Skeletal muscle tissue (tissue), 3 donors: ENCODE measurements at regions not wholly inside any gene's neighbourhood (a gene's known extent, or its start where the extent isn't known, plus 50 kb on each side); places are given as distances from the start of the nearest gene placed in this dataset.
A peak's percentile ranks its signal among the peaks of the same experiment; 100 is the strongest.

Experiments used
- H3K27ac ChIP-seq: one replicate; pipeline ENCODE4 v1.7.0; 2013; ENCODE audit warnings: mild to moderate bottlenecking, low read depth, low read length, inconsistent platforms
- H3K27me3 ChIP-seq, 3 donors: one replicate each; pipeline ENCODE4 v1.7.0; 2013; ENCODE audit warnings: low read length in 3 of 3; ENCODE audit not compliant: control insufficient read depth in 3 of 3, insufficient read depth in 3 of 3
- H3K36me3 ChIP-seq, 3 donors: one replicate each; pipeline ENCODE4 v1.7.0; 2013; ENCODE audit warnings: low read length in 3 of 3; ENCODE audit not compliant: control insufficient read depth in 3 of 3, insufficient read depth in 3 of 3
- H3K4me1 ChIP-seq, 3 donors: one replicate each; pipeline ENCODE4 v1.7.0; 2013; ENCODE audit warnings: low read length in 3 of 3, mild to moderate bottlenecking in 3 of 3; ENCODE audit not compliant: control insufficient read depth in 3 of 3, insufficient read depth in 3 of 3
- H3K4me3 ChIP-seq, 3 donors: one replicate each; pipeline ENCODE4 v1.7.0; 2013; ENCODE audit warnings: low read length in 3 of 3
- H3K9ac ChIP-seq, 3 donors: one replicate each; pipeline ENCODE4 v1.7.0; 2013; ENCODE audit warnings: low read length in 3 of 3, mild to moderate bottlenecking in 3 of 3, moderate library complexity in 2 of 3, low read depth in 1 of 3
- H3K9me3 ChIP-seq, 3 donors: one replicate each; pipeline ENCODE4 v1.7.0; 2013; ENCODE audit warnings: low read length in 3 of 3; ENCODE audit not compliant: control insufficient read depth in 3 of 3
- donor health status: Osteomylitis.

- Histone ChIP-seq H3K27ac (peak overlapping the region; percentile 16), H3K4me1 (peaks cover 12 to 16% (median 14%) of the 10 kb centered on the region in 3 donors), H3K27me3 (no peaks in the 10 kb centered on the region), H3K36me3 (no peaks in the 10 kb centered on the region), H3K9ac (no peak overlapping the region), H3K4me3 (no peak overlapping the region), H3K9me3 (no peaks in the 10 kb centered on the region)
Measured at GRCh38 chr12:90027889-90028634, 319.4 kb upstream of the ATP2B1 start.

- Histone ChIP-seq H3K27me3 (no peaks in the 10 kb centered on the region), H3K27ac (no peak overlapping the region), H3K4me1 (peaks cover 12 to 16% (median 14%) of the 10 kb centered on the region in 3 donors), H3K36me3 (no peaks in the 10 kb centered on the region), H3K9me3 (no peaks in the 10 kb centered on the region), H3K4me3 (no peak overlapping the region), H3K9ac (no peak overlapping the region)
Measured at GRCh38 chr12:90027041-90027440, 318.4 kb upstream of the ATP2B1 start.

GRCh38 chr12:90026516-90026915, 317.9 kb upstream of the ATP2B1 start:
- Histone ChIP-seq H3K4me3 (no peak overlapping the region), H3K36me3 (no peaks in the 10 kb centered on the region), H3K4me1 (peaks cover 12 to 16% (median 14%) of the 10 kb centered on the region in 3 donors), H3K9ac (no peak overlapping the region), H3K9me3 (no peaks in the 10 kb centered on the region), H3K27me3 (no peaks in the 10 kb centered on the region), H3K27ac (no peak overlapping the region)

- Histone ChIP-seq H3K9me3 (no peaks in the 10 kb centered on the region), H3K4me3 (no peak overlapping the region), H3K27ac (no peak overlapping the region), H3K27me3 (no peaks in the 10 kb centered on the region), H3K9ac (no peak overlapping the region), H3K4me1 (peaks cover 9 to 12% (median 10%) of the 10 kb centered on the region in 3 donors), H3K36me3 (no peaks in the 10 kb centered on the region)
Measured at GRCh38 chr12:90024262-90024661, 315.6 kb upstream of the ATP2B1 start.

- Histone ChIP-seq H3K27me3 (no peaks in the 10 kb centered on the region), H3K9me3 (no peaks in the 10 kb centered on the region), H3K27ac (no peak overlapping the region), H3K36me3 (no peaks in the 10 kb centered on the region), H3K4me3 (no peak overlapping the region), H3K4me1 (peaks cover 4 to 5% (median 5%) of the 10 kb centered on the region in 3 donors), H3K9ac (no peak overlapping the region)
Measured at GRCh38 chr12:90023207-90023900, 314.7 kb upstream of the ATP2B1 start.

- H3K9me3 ChIP-seq = no peaks in the 10 kb centered on the region
Measured at GRCh38 chr12:90021795-90022440, 313.3 kb upstream of the ATP2B1 start.

GRCh38 chr12:90020881-90021280, 312.2 kb upstream of the ATP2B1 start:
- H3K4me1 ChIP-seq = no peaks in the 10 kb centered on the region
- H3K9me3 ChIP-seq = no peaks in the 10 kb centered on the region
- no peaks in the 10 kb centered on the region for H3K27me3 ChIP-seq
- H3K36me3 ChIP-seq = no peaks in the 10 kb centered on the region
- H3K9ac ChIP-seq = no peak overlapping the region
- H3K27ac ChIP-seq = no peak overlapping the region
- H3K4me3 ChIP-seq = no peak overlapping the region

More at GRCh38 chr12:90021795-90022440, 313.3 kb upstream of the ATP2B1 start:
- Histone ChIP-seq H3K9ac (no peak overlapping the region), H3K4me3 (no peak overlapping the region), H3K4me1 (no peaks in the 10 kb centered on the region), H3K27ac (no peak overlapping the region), H3K27me3 (no peaks in the 10 kb centered on the region), H3K36me3 (no peaks in the 10 kb centered on the region)

- Histone ChIP-seq H3K36me3 (no peaks in the 10 kb centered on the region), H3K27me3 (no peaks in the 10 kb centered on the region), H3K9me3 (no peaks in the 10 kb centered on the region), H3K4me1 (no peaks in the 10 kb centered on the region), H3K27ac (no peak overlapping the region), H3K4me3 (no peak overlapping the region), H3K9ac (no peak overlapping the region)
Measured at GRCh38 chr12:90020436-90020835, 311.8 kb upstream of the ATP2B1 start.

GRCh38 chr12:90020014-90020413, 311.4 kb upstream of the ATP2B1 start:
- Histone ChIP-seq H3K27ac (no peak overlapping the region), H3K36me3 (no peaks in the 10 kb centered on the region), H3K27me3 (no peaks in the 10 kb centered on the region), H3K4me3 (no peak overlapping the region), H3K9me3 (no peaks in the 10 kb centered on the region), H3K9ac (no peak overlapping the region), H3K4me1 (no peaks in the 10 kb centered on the region)

GRCh38 chr12:90017316-90017715, 308.7 kb upstream of the ATP2B1 start:
- Histone ChIP-seq H3K27me3 (no peaks in the 10 kb centered on the region), H3K4me3 (no peak overlapping the region), H3K27ac (no peak overlapping the region), H3K9ac (no peak overlapping the region), H3K4me1 (no peaks in the 10 kb centered on the region), H3K9me3 (no peaks in the 10 kb centered on the region), H3K36me3 (no peaks in the 10 kb centered on the region)
